ENCODE measurements at regions not wholly inside any gene's neighbourhood (a gene's known extent, or its start where the extent isn't known, plus 50 kb on each side); places are given as distances from the start of the nearest gene placed in this dataset.

GRCh38 chr16:55154262-55154661 lies 169.7 kb upstream of the IRX6 start:
- TF ChIP-seq CTCF (IDR thresholded peaks at IDR 0.05; ENCODE audit: unreplicated experiment), result no peak

GRCh38 chr16:55154956-55155355 lies 169.0 kb upstream of the IRX6 start:
- H3K36me3 Mint-ChIP-seq, result no peaks in the 10 kb centered on the region
- no peak overlapping the region for H3K4me3 Mint-ChIP-seq
- H3K9me3 Mint-ChIP-seq, result peaks cover 11% of the 10 kb centered on the region
- H3K27ac Mint-ChIP-seq, result no peak overlapping the region
- TF ChIP-seq CTCF (IDR thresholded peaks at IDR 0.05; ENCODE audit: unreplicated experiment), result no peak
- peaks cover 20% of the 10 kb centered on the region for H3K4me1 Mint-ChIP-seq
- DNase-seq (ENCODE audit: low spot score in 2 of 2, unreplicated experiment in 2 of 2), result no peak
- peaks cover 29% of the 10 kb centered on the region for H3K27me3 Mint-ChIP-seq (ENCODE audit: low read depth)

More at GRCh38 chr16:55154262-55154661, 169.7 kb upstream of the IRX6 start:
- Mint-ChIP-seq H3K9me3 (peaks cover 8% of the 10 kb centered on the region), H3K4me1 (peaks cover 20% of the 10 kb centered on the region), H3K36me3 (no peaks in the 10 kb centered on the region), H3K27ac (no peak overlapping the region), H3K27me3 (ENCODE audit: low read depth) (peaks cover 29% of the 10 kb centered on the region), H3K4me3 (no peak overlapping the region)
- DNase-seq (ENCODE audit: low spot score in 2 of 2, unreplicated experiment in 2 of 2), result no peak

GRCh38 chr16:55155815-55156214 lies 168.2 kb upstream of the IRX6 start:
- peaks cover 13% of the 10 kb centered on the region for H3K9me3 Mint-ChIP-seq
- DNase-seq (ENCODE audit: low spot score in 2 of 2, unreplicated experiment in 2 of 2), result no peak
- H3K4me1 Mint-ChIP-seq, result peaks cover 20% of the 10 kb centered on the region

GRCh38 chr16:55169780-55170179 lies 154.2 kb upstream of the IRX6 start:
- no peak for TF ChIP-seq CTCF (IDR thresholded peaks at IDR 0.05; ENCODE audit: unreplicated experiment)
- Mint-ChIP-seq H3K27me3 (ENCODE audit: low read depth) (peaks cover 24% of the 10 kb centered on the region), H3K9me3 (no peaks in the 10 kb centered on the region), H3K4me3 (no peak overlapping the region), H3K4me1 (no peaks in the 10 kb centered on the region), H3K27ac (no peak overlapping the region), H3K36me3 (no peaks in the 10 kb centered on the region)
- no peak for DNase-seq (ENCODE audit: low spot score in 2 of 2, unreplicated experiment in 2 of 2)

More at GRCh38 chr16:55155815-55156214, 168.2 kb upstream of the IRX6 start:
- TF ChIP-seq CTCF (IDR thresholded peaks at IDR 0.05; ENCODE audit: unreplicated experiment), result no peak
- Mint-ChIP-seq H3K27me3 (ENCODE audit: low read depth) (peaks cover 31% of the 10 kb centered on the region), H3K27ac (no peak overlapping the region), H3K36me3 (no peaks in the 10 kb centered on the region), H3K4me3 (no peak overlapping the region)

GRCh38 chr16:55171241-55171640 lies 152.8 kb upstream of the IRX6 start:
- H3K27me3 Mint-ChIP-seq (ENCODE audit: low read depth), result peaks cover 13% of the 10 kb centered on the region

More at GRCh38 chr16:55171241-55171640, 152.8 kb upstream of the IRX6 start:
- Mint-ChIP-seq H3K4me3 (no peak overlapping the region), H3K4me1 (no peaks in the 10 kb centered on the region), H3K9me3 (no peaks in the 10 kb centered on the region), H3K36me3 (no peaks in the 10 kb centered on the region), H3K27ac (no peak overlapping the region)
- peak; percentile 40 for TF ChIP-seq CTCF (IDR thresholded peaks at IDR 0.05; ENCODE audit: unreplicated experiment)
- no peak for DNase-seq (ENCODE audit: low spot score in 2 of 2, unreplicated experiment in 2 of 2)
